Choroid plexus epithelial cell (primary cell): ENCODE measurements at regions not wholly inside any gene's neighbourhood (a gene's known extent, or its start where the extent isn't known, plus 50 kb on each side); places are given as distances from the start of the nearest gene placed in this dataset.

Source experiments
- DNase-seq: peaks from one replicate; pipeline ENCODE4 v3.0.0-alpha.2; 2010; ENCODE audit warnings: low read depth
- H3K4me3 ChIP-seq: 2 replicates; pipeline ENCODE4 v1.5.1; 2011; ENCODE audit warnings: low read depth, mild to moderate bottlenecking, control low read depth, low read length, moderate library complexity
- CTCF ChIP-seq: conservative IDR thresholded peaks from 2 replicates; pipeline ENCODE4 v1.5.1; 2011; ENCODE audit warnings: low read depth, mild to moderate bottlenecking, control low read depth, inconsistent platforms, low read length, moderate library complexity

GRCh38 chr1:58909914-58910681, 126.3 kb upstream of the JUN start:
- no peak overlapping the region for H3K4me3 ChIP-seq
- no peak for DNase-seq
- no peak for TF ChIP-seq CTCF

- no peak for TF ChIP-seq CTCF
- H3K4me3 ChIP-seq: no peak overlapping the region
- DNase-seq: no peak
Observed at GRCh38 chr1:58911841-58912499, 128.1 kb upstream of the JUN start.

- no peak for DNase-seq
- H3K4me3 ChIP-seq: no peak overlapping the region
- TF ChIP-seq CTCF: no peak
Observed at GRCh38 chr1:58914925-58915324, 131.1 kb upstream of the JUN start.

GRCh38 chr1:58917436-58917835, 133.6 kb upstream of the JUN start:
- no peak for TF ChIP-seq CTCF
- H3K4me3 ChIP-seq: no peak overlapping the region
- no peak for DNase-seq

GRCh38 chr1:58919226-58919958, 135.5 kb upstream of the JUN start:
- no peak for DNase-seq
- no peak for TF ChIP-seq CTCF
- no peak overlapping the region for H3K4me3 ChIP-seq

- no peak for TF ChIP-seq CTCF
- H3K4me3 ChIP-seq: no peak overlapping the region
- no peak for DNase-seq
Observed at GRCh38 chr1:58919959-58920321, 136.1 kb upstream of the JUN start.
